NT2/D1 (cell line): ENCODE measurements at regions not wholly inside any gene's neighbourhood (a gene's known extent, or its start where the extent isn't known, plus 50 kb on each side); places are given as distances from the start of the nearest gene placed in this dataset.

Source experiments
- DNase-seq: peaks from one replicate; pipeline ENCODE4 v3.0.0-alpha.2; 2011; ENCODE audit warnings: low read depth, low spot score
- H3K27me3 ChIP-seq: 2 replicates; pipeline ENCODE4 v1.6.0; 2011; ENCODE audit warnings: mild to moderate bottlenecking; ENCODE audit not compliant: insufficient read length, insufficient read depth
- H3K36me3 ChIP-seq: 2 replicates; pipeline ENCODE4 v1.6.1; 2011; ENCODE audit warnings: mild to moderate bottlenecking, low read length, mixed read lengths; ENCODE audit not compliant: insufficient read depth, insufficient read length
- H3K4me1 ChIP-seq: 2 replicates; pipeline ENCODE4 v1.5.1; 2011; ENCODE audit not compliant: insufficient read depth, insufficient read length
- H3K4me3 ChIP-seq: 2 replicates; pipeline ENCODE4 v1.5.1; 2011; ENCODE audit warnings: low read depth; ENCODE audit not compliant: insufficient read length
- H3K9ac ChIP-seq: 2 replicates; pipeline ENCODE4 v1.6.0; 2011; ENCODE audit warnings: low read depth; ENCODE audit not compliant: insufficient read length
- H3K9me3 ChIP-seq: 2 replicates; pipeline ENCODE4 v1.5.1; 2011; ENCODE audit warnings: mild to moderate bottlenecking, low read length; ENCODE audit not compliant: insufficient read depth
- SUZ12 ChIP-seq: IDR thresholded peaks from 2 replicates; pipeline ENCODE4 v1.6.1; 2011; ENCODE audit not compliant: insufficient read length, insufficient read depth; ENCODE audit errors: extremely low read depth
- YY1 ChIP-seq: IDR thresholded peaks from 2 replicates; pipeline ENCODE4 v1.6.1; 2011; ENCODE audit not compliant: insufficient read length, insufficient read depth
- ZNF274 ChIP-seq: IDR thresholded peaks from 2 replicates; pipeline ENCODE4 v1.6.1; 2011; ENCODE audit warnings: mild to moderate bottlenecking, low read depth, low read length

GRCh38 chr2:61675204-61675603 lies 137.0 kb upstream of the XPO1 start:
- Histone ChIP-seq H3K27me3 (no peaks in the 10 kb centered on the region), H3K4me1 (peaks cover 3% of the 10 kb centered on the region), H3K4me3 (no peak overlapping the region), H3K9me3 (peaks cover 13% of the 10 kb centered on the region), H3K9ac (no peak overlapping the region), H3K36me3 (no peaks in the 10 kb centered on the region)
- DNase-seq, result no peak
- no peak for TF ChIP-seq YY1

DNA sequence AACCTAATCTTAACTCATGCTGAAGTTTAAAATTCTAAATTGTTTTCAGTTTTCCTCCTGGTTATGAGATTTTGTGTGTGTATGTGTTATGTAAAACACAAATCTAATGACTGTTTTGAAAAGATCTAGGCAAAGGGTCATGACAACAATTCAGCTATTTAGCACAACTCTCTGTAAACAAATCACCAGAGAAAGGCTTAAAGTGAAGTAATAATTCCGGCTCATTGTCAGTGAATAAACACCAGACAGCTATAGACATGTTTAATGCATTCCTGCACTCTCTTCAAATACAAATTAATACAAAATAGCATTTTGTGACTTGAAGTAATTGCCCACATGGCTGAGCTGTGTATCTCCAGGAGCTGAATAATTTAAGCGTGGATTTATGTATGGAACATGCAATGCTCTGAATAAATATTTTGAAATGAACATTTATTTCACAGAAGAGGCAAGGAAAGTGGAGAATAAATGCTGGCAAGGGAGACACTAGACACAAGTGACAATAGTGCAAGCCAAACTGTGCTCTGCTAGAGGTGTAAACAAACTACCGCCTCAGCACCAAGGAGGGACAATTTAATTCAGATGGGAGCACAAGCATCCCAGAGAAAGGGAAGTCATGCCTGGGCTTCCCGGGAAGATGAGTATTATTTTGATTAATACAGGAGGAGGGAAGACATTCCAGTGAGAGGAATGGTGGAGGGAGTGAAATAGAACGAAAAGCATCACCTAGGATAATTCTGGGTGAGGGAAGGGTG lies 133.6 kb upstream of the XPO1 start:
- no peak for DNase-seq

DNA sequence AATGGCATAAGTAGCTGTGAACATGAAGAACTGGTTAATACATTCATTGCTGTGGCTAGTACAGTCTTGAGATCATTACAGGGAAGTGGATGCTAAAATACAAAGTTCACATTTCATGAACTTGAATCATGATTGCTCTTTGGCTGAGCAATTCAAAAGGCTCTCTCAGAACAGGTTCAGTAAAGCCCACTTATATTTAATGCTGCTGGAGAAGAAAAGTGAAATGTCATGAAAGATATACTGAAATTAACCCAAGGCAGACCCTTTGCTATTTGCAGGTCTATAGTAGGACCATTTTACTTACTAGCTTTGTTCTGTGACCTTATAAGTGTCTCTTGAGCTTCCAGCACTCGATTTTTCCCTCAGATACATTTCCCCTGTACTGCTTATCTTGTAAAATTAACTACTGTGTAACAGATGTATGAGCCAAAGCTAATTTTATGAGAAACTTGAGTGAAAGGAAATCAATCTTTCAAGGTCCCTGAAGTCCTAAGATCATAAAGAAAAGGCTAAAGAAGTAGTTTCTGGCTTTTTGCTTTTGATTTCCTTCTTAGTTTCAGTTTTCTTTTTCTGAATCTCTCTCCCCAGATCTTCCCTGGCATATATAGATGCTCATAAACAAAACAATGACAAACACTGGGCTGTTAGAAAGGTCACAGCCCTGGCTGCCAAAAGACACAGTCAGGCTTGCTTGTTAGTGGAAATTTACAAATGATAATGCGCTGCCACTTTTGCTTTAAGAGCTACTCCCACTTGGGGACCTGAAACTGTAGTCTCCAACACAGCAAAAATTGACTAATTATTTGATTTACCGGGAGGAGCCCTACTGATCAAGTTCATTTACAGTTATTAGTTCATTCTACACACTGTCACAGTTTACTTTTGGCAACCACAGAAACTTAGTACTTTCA lies 132.7 kb upstream of the XPO1 start:
- H3K4me3 ChIP-seq, result no peak overlapping the region
- TF ChIP-seq YY1 (no peak), SUZ12 (no peak), ZNF274 (no peak)

More for the DNA sequence above, 133.6 kb upstream of the XPO1 start:
- TF ChIP-seq SUZ12 (no peak), ZNF274 (no peak), YY1 (no peak)
- no peaks in the 10 kb centered on the region for H3K27me3 ChIP-seq
- no peaks in the 10 kb centered on the region for H3K36me3 ChIP-seq
- peaks cover 3% of the 10 kb centered on the region for H3K4me1 ChIP-seq
- H3K4me3 ChIP-seq, result no peak overlapping the region
- no peak overlapping the region for H3K9ac ChIP-seq
- H3K9me3 ChIP-seq, result peaks cover 6% of the 10 kb centered on the region; the same call in 1 of the 2 replicates

GRCh38 chr2:61664190-61664589 lies 126.0 kb upstream of the XPO1 start:
- no peaks in the 10 kb centered on the region for H3K9me3 ChIP-seq

More for the DNA sequence above, 132.7 kb upstream of the XPO1 start:
- no peak for DNase-seq
- peaks cover 3% of the 10 kb centered on the region for H3K4me1 ChIP-seq
- no peaks in the 10 kb centered on the region for H3K36me3 ChIP-seq
- no peak overlapping the region for H3K9ac ChIP-seq
- peaks cover 6% of the 10 kb centered on the region; the same call in 1 of the 2 replicates for H3K9me3 ChIP-seq
- H3K27me3 ChIP-seq, result no peaks in the 10 kb centered on the region

DNA sequence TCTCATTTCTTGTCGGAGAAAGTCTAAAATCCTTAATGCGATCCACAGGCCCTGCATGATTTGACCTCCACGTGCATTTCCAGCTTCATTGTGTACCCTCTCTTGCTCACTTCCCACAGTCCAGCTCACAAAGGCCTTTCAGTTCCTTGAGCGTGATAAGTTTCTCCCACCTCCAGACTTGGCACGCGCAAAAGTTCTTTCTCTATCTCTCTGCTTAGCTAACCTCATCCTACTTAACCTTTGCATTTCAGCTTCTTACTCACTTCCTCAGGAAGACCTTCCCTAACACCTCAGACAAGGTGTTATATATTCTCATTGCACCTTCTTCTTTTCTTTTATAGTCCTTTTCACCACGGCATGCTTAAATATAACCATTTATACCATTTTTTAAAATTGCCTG lies 124.8 kb upstream of the XPO1 start:
- TF ChIP-seq ZNF274 (no peak), YY1 (no peak), SUZ12 (no peak)
- Histone ChIP-seq H3K4me3 (no peak overlapping the region), H3K9ac (no peak overlapping the region), H3K9me3 (no peaks in the 10 kb centered on the region), H3K4me1 (no peaks in the 10 kb centered on the region), H3K27me3 (no peaks in the 10 kb centered on the region), H3K36me3 (no peaks in the 10 kb centered on the region)
- no peak for DNase-seq

More at GRCh38 chr2:61664190-61664589, 126.0 kb upstream of the XPO1 start:
- H3K36me3 ChIP-seq, result no peaks in the 10 kb centered on the region
- TF ChIP-seq ZNF274, result no peak
- no peak for TF ChIP-seq YY1
- no peak for DNase-seq
- no peaks in the 10 kb centered on the region for H3K27me3 ChIP-seq
- no peak overlapping the region for H3K4me3 ChIP-seq
- no peaks in the 10 kb centered on the region for H3K4me1 ChIP-seq
- H3K9ac ChIP-seq, result no peak overlapping the region

GRCh38 chr2:61660511-61661388 lies 122.6 kb upstream of the XPO1 start:
- DNase-seq, result no peak
- Histone ChIP-seq H3K27me3 (no peaks in the 10 kb centered on the region), H3K4me1 (no peaks in the 10 kb centered on the region), H3K9me3 (no peaks in the 10 kb centered on the region), H3K36me3 (no peaks in the 10 kb centered on the region), H3K4me3 (no peak overlapping the region), H3K9ac (no peak overlapping the region)
- no peak for TF ChIP-seq YY1
- TF ChIP-seq SUZ12, result no peak
- TF ChIP-seq ZNF274, result no peak
